ENCODE measurements at regions not wholly inside any gene's neighbourhood (a gene's known extent, or its start where the extent isn't known, plus 50 kb on each side); places are given as distances from the start of the nearest gene placed in this dataset.

- TF ChIP-seq CTCF (IDR thresholded peaks at IDR 0.05; ENCODE audit: poor library complexity, severe bottlenecking) (no peak), EZH2 (IDR thresholded peaks at IDR 0.05; ENCODE audit: borderline replicate concordance, insufficient read depth, low read length, poor library complexity, severe bottlenecking) (no peak), POLR2AphosphoS5 (IDR thresholded peaks at IDR 0.05) (no peak), RAD21 (conservative IDR thresholded peaks at IDR 0.05) (no peak), MXI1 (conservative IDR thresholded peaks at IDR 0.05; ENCODE audit: poor library complexity, severe bottlenecking) (no peak), SMC3 (conservative IDR thresholded peaks at IDR 0.05; ENCODE audit: poor library complexity) (no peak), EP300 (conservative IDR thresholded peaks at IDR 0.05; ENCODE audit: poor library complexity, severe bottlenecking) (no peak), REST (IDR thresholded peaks at IDR 0.05; ENCODE audit: borderline replicate concordance) (no peak)
These were observed 244.7 kb downstream of the SLC7A11 start for GRCh38 chr4:137997496-137997895.
